MM.1S (cell line): ENCODE measurements at regions not wholly inside any gene's neighbourhood (a gene's known extent, or its start where the extent isn't known, plus 50 kb on each side); places are given as distances from the start of the nearest gene placed in this dataset.

ENCODE experiments used
- DNase-seq: peaks from one replicate; pipeline ENCODE4 v3.0.0-alpha.2; 2015
- H2AFZ ChIP-seq: fragments of 300-600 bp; sonication (generic); 2 replicates; pipeline ENCODE4 v1.6.0; 2016; ENCODE audit warnings: antibody characterized with exemption, low read length
- H3F3A ChIP-seq: fragments of 300-600 bp; sonication (generic); 2 replicates; pipeline ENCODE4 v1.6.1; 2016; ENCODE audit warnings: mild to moderate bottlenecking, antibody characterized with exemption, low read length, moderate library complexity, mixed read lengths; ENCODE audit not compliant: insufficient read depth
- H3K27ac ChIP-seq: fragments of 300-600 bp; sonication (generic); 2 replicates; pipeline ENCODE4 v1.5.1; 2016; ENCODE audit warnings: mild to moderate bottlenecking, low read length
- H3K27me3 ChIP-seq: fragments of 300-600 bp; sonication (generic); replicated peaks from 2 replicates; pipeline ENCODE4 v1.6.0; 2016; ENCODE audit warnings: low read length; ENCODE audit not compliant: insufficient read depth
- H3K36me3 ChIP-seq: fragments of 300-600 bp; sonication (generic); replicated peaks from 2 replicates; pipeline ENCODE4 v1.6.1; 2016; ENCODE audit warnings: mild to moderate bottlenecking, low read length, mixed read lengths; ENCODE audit not compliant: insufficient read depth
- H3K4me1 ChIP-seq: fragments of 300-600 bp; sonication (generic); 2 replicates; pipeline ENCODE4 v1.6.1; 2016; ENCODE audit warnings: low read length, mixed read lengths
- H3K4me2 ChIP-seq: fragments of 300-600 bp; sonication (generic); 2 replicates; pipeline ENCODE4 v1.6.0; 2016; ENCODE audit warnings: low read depth, low read length
- H3K4me3 ChIP-seq: fragments of 300-600 bp; sonication (generic); 2 replicates; pipeline ENCODE4 v1.5.1; 2016; ENCODE audit warnings: low read length, mixed read lengths
- H3K79me2 ChIP-seq: fragments of 300-600 bp; sonication (generic); 2 replicates; pipeline ENCODE4 v1.6.1; 2016; ENCODE audit warnings: mixed run types, low read length, mixed read lengths
- H3K9ac ChIP-seq: fragments of 300-600 bp; sonication (generic); 2 replicates; pipeline ENCODE4 v1.6.1; 2016; ENCODE audit warnings: low read length, mixed read lengths
- H3K9me2 ChIP-seq: fragments of 300-600 bp; sonication (generic); replicated peaks from 2 replicates; pipeline ENCODE4 v1.6.1; 2016; ENCODE audit warnings: mild to moderate bottlenecking, low read length, mixed read lengths; ENCODE audit not compliant: insufficient read depth
- H3K9me3 ChIP-seq: fragments of 300-600 bp; sonication (generic); replicated peaks from 2 replicates; pipeline ENCODE4 v1.6.1; 2016; ENCODE audit warnings: mild to moderate bottlenecking, low read length, mixed read lengths; ENCODE audit not compliant: insufficient read depth
- H4K20me1 ChIP-seq: fragments of 300-600 bp; sonication (generic); 2 replicates; pipeline ENCODE4 v1.6.1; 2016; ENCODE audit warnings: mild to moderate bottlenecking, low read length, moderate library complexity, mixed read lengths; ENCODE audit not compliant: insufficient read depth
- CTCF ChIP-seq: fragments of 300-600 bp; sonication (generic); IDR thresholded peaks from 2 replicates; pipeline ENCODE4 v1.5.1; 2016; ENCODE audit warnings: antibody characterized with exemption, low read length, mixed read lengths
- EZH2 ChIP-seq: fragments of 300-600 bp; sonication (generic); optimal IDR thresholded peaks from 2 replicates; pipeline ENCODE3; 2017; ENCODE audit warnings: low read depth, mild to moderate bottlenecking, antibody characterized with exemption, low read length, mixed read lengths
- EZH2phosphoT487 ChIP-seq: fragments of 300-600 bp; sonication (generic); IDR thresholded peaks from 2 replicates; pipeline ENCODE4 v1.6.1; 2018; ENCODE audit warnings: antibody characterized with exemption, low read length

GRCh38 chr2:199631129-199631528 is 173.4 kb upstream of the SATB2 start:
- Histone ChIP-seq H3K4me3 (no peak overlapping the region), H4K20me1 (no peaks in the 10 kb centered on the region), H3K27me3 (no peaks in the 10 kb centered on the region), H3K27ac (no peak overlapping the region), H3K4me1 (no peaks in the 10 kb centered on the region), H3K79me2 (no peaks in the 10 kb centered on the region), H3K4me2 (no peak overlapping the region), H3K9me3 (no peaks in the 10 kb centered on the region), H3K36me3 (no peaks in the 10 kb centered on the region), H3K9ac (no peak overlapping the region), H3F3A (no peaks in the 10 kb centered on the region), H3K9me2 (no peaks in the 10 kb centered on the region), H2AFZ (no peak overlapping the region)
- DNase-seq: no peak
- TF ChIP-seq EZH2phosphoT487: no peak
- no peak for TF ChIP-seq CTCF
- TF ChIP-seq EZH2: no peak

- Histone ChIP-seq H3K4me3 (no peak overlapping the region), H3K27ac (no peak overlapping the region), H3K27me3 (no peaks in the 10 kb centered on the region), H3K4me1 (no peaks in the 10 kb centered on the region), H3K79me2 (no peaks in the 10 kb centered on the region), H3K36me3 (no peaks in the 10 kb centered on the region), H2AFZ (no peak overlapping the region), H3K9ac (no peak overlapping the region), H3K9me3 (no peaks in the 10 kb centered on the region), H3K4me2 (no peak overlapping the region), H3F3A (no peaks in the 10 kb centered on the region), H4K20me1 (no peaks in the 10 kb centered on the region), H3K9me2 (no peaks in the 10 kb centered on the region)
- TF ChIP-seq EZH2phosphoT487 (no peak), CTCF (no peak), EZH2 (no peak)
- DNase-seq: no peak
Measured at GRCh38 chr2:199629301-199629700, 171.6 kb upstream of the SATB2 start.

- no peak overlapping the region for H3K4me3 ChIP-seq
- H3K9me2 ChIP-seq: no peaks in the 10 kb centered on the region
- TF ChIP-seq EZH2 (no peak), CTCF (no peak), EZH2phosphoT487 (no peak)
Measured at GRCh38 chr2:199627417-199627816, 169.7 kb upstream of the SATB2 start.

More at GRCh38 chr2:199627417-199627816, 169.7 kb upstream of the SATB2 start:
- no peaks in the 10 kb centered on the region for H3K27me3 ChIP-seq
- no peak overlapping the region for H3K9ac ChIP-seq
- no peaks in the 10 kb centered on the region for H4K20me1 ChIP-seq
- H3K9me3 ChIP-seq: no peaks in the 10 kb centered on the region
- no peaks in the 10 kb centered on the region for H3K4me1 ChIP-seq
- no peak overlapping the region for H3K27ac ChIP-seq
- H3K36me3 ChIP-seq: no peaks in the 10 kb centered on the region
- no peak for DNase-seq
- no peak overlapping the region for H2AFZ ChIP-seq
- H3F3A ChIP-seq: no peaks in the 10 kb centered on the region
- no peak overlapping the region for H3K4me2 ChIP-seq
- no peaks in the 10 kb centered on the region for H3K79me2 ChIP-seq
